AG04450 (cell line): ENCODE measurements at regions not wholly inside any gene's neighbourhood (a gene's known extent, or its start where the extent isn't known, plus 50 kb on each side); places are given as distances from the start of the nearest gene placed in this dataset.
A peak's percentile ranks its signal among the peaks of the same experiment; 100 is the strongest.

Experiments
- CTCF ChIA-PET: fragments of 300-600, 350-600 bp; formaldehyde crosslinking; extraction: SDS; loops from one replicate; lab custom pipeline; 2022; ENCODE audit warnings: antibody characterized with exemption, inconsistent platforms; lab: Charles Lee
- POLR2A ChIA-PET: fragments of 350-600 bp; formaldehyde crosslinking; extraction: SDS; loops from one replicate; lab custom pipeline; 2021; ENCODE audit warnings: antibody characterized with exemption, inconsistent platforms; lab: Yijun Ruan, JAX
- DNase-seq: peaks from one replicate; pipeline ENCODE4 v3.0.0-alpha.2; 2011; ENCODE audit warnings: low read depth, low spot score
- H3K27ac ChIP-seq: one replicate; pipeline ENCODE4 v1.5.1; 2012; ENCODE audit warnings: low read depth, low read length, control low read depth
- H3K27me3 ChIP-seq: one replicate; pipeline ENCODE4 v1.6.0; 2012; ENCODE audit warnings: low read length; ENCODE audit not compliant: control insufficient read depth, insufficient read depth
- H3K4me3 ChIP-seq: 2 replicates; pipeline ENCODE4 v1.5.1; 2011; ENCODE audit warnings: mild to moderate bottlenecking, low read depth, low read length, control low read depth
- H3K9me3 ChIP-seq: 2 replicates; pipeline ENCODE4 v1.5.1; 2012; ENCODE audit warnings: low read length; ENCODE audit not compliant: control insufficient read depth, insufficient read depth
- CTCF ChIP-seq: IDR thresholded peaks from 2 replicates; pipeline ENCODE4 v1.5.1; 2011; ENCODE audit warnings: low read depth, low read length, control low read depth, inconsistent platforms

- DNase-seq, result no peak
- Histone ChIP-seq H3K27me3 (peaks cover 36% of the 10 kb centered on the region), H3K9me3 (peaks cover 4% of the 10 kb centered on the region), H3K4me3 (no peak overlapping the region), H3K27ac (no peak overlapping the region)
- no peak for TF ChIP-seq CTCF
- CTCF ChIA-PET, result interaction anchor here (1.8 kb wide), 1 partner anchor 15 kb away, joined by 6 read pairs; no protein-coding TSS in a partner anchor
- POLR2A ChIA-PET, result no interaction called here
Measured at GRCh38 chr6:41408982-41409381, 73.6 kb downstream of the NCR2 start.

GRCh38 chr6:41409489-41409888 is 74.1 kb downstream of the NCR2 start:
- TF ChIP-seq CTCF, result no peak
- H3K9me3 ChIP-seq, result peaks cover 4% of the 10 kb centered on the region
- H3K27me3 ChIP-seq, result peaks cover 39% of the 10 kb centered on the region
- ChIA-PET POLR2A (no interaction called here), CTCF (no interaction called here)
- no peak for DNase-seq
- H3K27ac ChIP-seq, result no peak overlapping the region
- no peak overlapping the region for H3K4me3 ChIP-seq

GRCh38 chr6:41411961-41412360 is 76.6 kb downstream of the NCR2 start:
- ChIA-PET POLR2A (no interaction called here), CTCF (interaction anchor here (2.2 kb wide), 1 partner anchor 13 kb away, joined by 5 read pairs; no protein-coding TSS in a partner anchor)
- Histone ChIP-seq H3K27ac (peak overlapping the region; percentile 11), H3K4me3 (no peak overlapping the region), H3K9me3 (no peaks in the 10 kb centered on the region; the same call in 1 of the 2 replicates), H3K27me3 (peaks cover 57% of the 10 kb centered on the region)
- TF ChIP-seq CTCF, result no peak
- no peak for DNase-seq

- no peak overlapping the region for H3K27ac ChIP-seq
- no peak overlapping the region for H3K4me3 ChIP-seq
- no peak for TF ChIP-seq CTCF
- POLR2A ChIA-PET, result no interaction called here
- CTCF ChIA-PET, result no interaction called here
- no peak for DNase-seq
- peaks cover 65% of the 10 kb centered on the region for H3K27me3 ChIP-seq
- H3K9me3 ChIP-seq, result no peaks in the 10 kb centered on the region; the same call in 1 of the 2 replicates
Measured at GRCh38 chr6:41413250-41413649, 77.8 kb downstream of the NCR2 start.

GRCh38 chr6:41416501-41416837 is 81.1 kb downstream of the NCR2 start:
- DNase-seq, result no peak
- TF ChIP-seq CTCF, result no peak
- CTCF ChIA-PET, result interaction anchor here (0.6 to 1.6 kb wide), 5 partner anchors 9 to 267 kb away, joined by 3 to 6 read pairs (median 5); no protein-coding TSS in a partner anchor
- POLR2A ChIA-PET, result no interaction called here
- Histone ChIP-seq H3K9me3 (peaks cover 7% of the 10 kb centered on the region; the same call in 1 of the 2 replicates), H3K27me3 (peaks cover 91% of the 10 kb centered on the region), H3K4me3 (no peak overlapping the region), H3K27ac (no peak overlapping the region)
